HG02759 (cell line): ENCODE measurements at regions not wholly inside any gene's neighbourhood (a gene's known extent, or its start where the extent isn't known, plus 50 kb on each side); places are given as distances from the start of the nearest gene placed in this dataset.
"Not testable (repeated sequence)": the region's sequence is repeated elsewhere in the genome, so short reads cannot be mapped to it uniquely, and the experiment has no call there.

ENCODE experiments used
- ATAC-seq: cut with Tn5 transposase; IDR thresholded peaks from one replicate; pipeline ENCODE4 v1.9.1; 2021; ENCODE audit warnings: mild to moderate bottlenecking, moderate library complexity; ENCODE audit not compliant: unreplicated experiment

GRCh38 chr13:103952183-103952582 lies 886.0 kb upstream of the SLC10A2 start:
- no peak for ATAC-seq

GRCh38 chr13:103948426-103948825 lies 882.2 kb upstream of the SLC10A2 start:
- no peak for ATAC-seq

- ATAC-seq: no peak
Observed at GRCh38 chr13:103945836-103946235, 879.6 kb upstream of the SLC10A2 start.

GRCh38 chr13:103941506-103942140 lies 875.4 kb upstream of the SLC10A2 start:
- ATAC-seq: no peak

GRCh38 chr13:103935117-103935516 lies 868.9 kb upstream of the SLC10A2 start:
- no peak for ATAC-seq

- no peak for ATAC-seq
Observed at GRCh38 chr13:103931885-103932284, 865.7 kb upstream of the SLC10A2 start.

- ATAC-seq: no peak
Observed at GRCh38 chr13:103931331-103931845, 865.2 kb upstream of the SLC10A2 start.

GRCh38 chr13:103926118-103926517 lies 859.9 kb upstream of the SLC10A2 start:
- no peak for ATAC-seq

GRCh38 chr13:103908911-103909310 lies 842.7 kb upstream of the SLC10A2 start:
- no peak for ATAC-seq

GRCh38 chr13:103908274-103908673 lies 842.1 kb upstream of the SLC10A2 start:
- no peak for ATAC-seq

- no peak for ATAC-seq
Observed at GRCh38 chr13:103903790-103904189, 837.6 kb upstream of the SLC10A2 start.

- ATAC-seq: no peak
Observed at GRCh38 chr13:103898481-103898880, 832.3 kb upstream of the SLC10A2 start.

GRCh38 chr13:103895835-103896531 lies 829.8 kb upstream of the SLC10A2 start:
- ATAC-seq: no peak

GRCh38 chr13:103894626-103895025 lies 828.4 kb upstream of the SLC10A2 start:
- ATAC-seq: no peak

GRCh38 chr13:103884101-103884723 lies 818.0 kb upstream of the SLC10A2 start:
- peak; percentile 53 for ATAC-seq

- peak; percentile 15 for ATAC-seq
Observed at GRCh38 chr13:103883698-103884097, 817.5 kb upstream of the SLC10A2 start.

- no peak for ATAC-seq
Observed at GRCh38 chr13:103883164-103883563, 816.9 kb upstream of the SLC10A2 start.

GRCh38 chr13:103880146-103880545 lies 813.9 kb upstream of the SLC10A2 start:
- not testable (repeated sequence) for ATAC-seq

GRCh38 chr13:103878891-103879605 lies 812.8 kb upstream of the SLC10A2 start:
- no peak for ATAC-seq

- ATAC-seq: no peak
Observed at GRCh38 chr13:103876571-103876970, 810.4 kb upstream of the SLC10A2 start.

- ATAC-seq: no peak
Observed at GRCh38 chr13:103873725-103874124, 807.5 kb upstream of the SLC10A2 start.
